ENCODE measurements at regions not wholly inside any gene's neighbourhood (a gene's known extent, or its start where the extent isn't known, plus 50 kb on each side); places are given as distances from the start of the nearest gene placed in this dataset.
"Not testable (repeated sequence)": the region's sequence is repeated elsewhere in the genome, so short reads cannot be mapped to it uniquely, and the experiment has no call there.

- intact Hi-C loops (cut with micrococcal nuclease), result no loop called here
- ChIA-PET POLR2A (ENCODE audit: partially characterized antibody) (no interaction called here), CTCF (ENCODE audit: partially characterized antibody) (no interaction called here)
- Histone ChIP-seq H3K4me1 (ENCODE audit: insufficient read depth, low read length) (no peaks in the 10 kb centered on the region), H3K4me3 (ENCODE audit: low read length in 2 of 2) (no peak overlapping the region), H3K27ac (ENCODE audit: low read depth, low read length) (no peak overlapping the region), H3K36me3 (ENCODE audit: insufficient read depth, low read length) (no peaks in the 10 kb centered on the region), H3K27me3 (ENCODE audit: insufficient read depth, low read length) (no peaks in the 10 kb centered on the region), H3K9me3 (ENCODE audit: control insufficient read depth in 1 of 2, low read length in 2 of 2) (no peaks in the 10 kb centered on the region)
- H3K27ac Mint-ChIP-seq, result no peak overlapping the region
- no peak for DNase-seq
- no peaks in the 10 kb centered on the region for H3K27me3 Mint-ChIP-seq
- no peaks in the 10 kb centered on the region for H3K4me1 Mint-ChIP-seq
- peaks cover 0 to 5% (median 0%) of the 10 kb centered on the region in 8 donors for H3K9me3 Mint-ChIP-seq
- no peak overlapping the region for H3K4me3 Mint-ChIP-seq
- H3K36me3 Mint-ChIP-seq, result no peaks in the 10 kb centered on the region
Measured at GRCh38 chr6:67882436-67883311, 752.4 kb upstream of the ADGRB3 start.

DNA sequence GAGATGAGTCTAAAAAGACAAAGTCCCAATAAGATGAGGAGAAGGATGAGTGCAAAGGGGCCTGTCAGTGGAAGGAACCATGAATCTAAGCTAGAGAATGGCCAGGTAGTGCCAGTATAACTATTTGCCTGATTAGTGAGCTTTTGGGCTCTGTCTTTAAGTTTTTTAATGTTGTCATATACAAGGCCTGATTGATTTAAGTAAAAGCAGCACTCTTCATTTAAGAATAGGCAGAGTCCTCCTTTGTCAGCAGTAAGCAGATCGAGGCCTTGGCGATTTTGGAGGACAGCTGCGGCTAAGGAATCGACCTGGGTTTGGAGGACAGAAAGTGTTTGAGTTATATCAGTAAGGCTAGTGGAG, 753.4 kb upstream of the ADGRB3 start:
- H3K4me1 ChIP-seq (ENCODE audit: insufficient read depth, low read length), result no peaks in the 10 kb centered on the region
- H3K27ac ChIP-seq (ENCODE audit: low read depth, low read length), result no peak overlapping the region
- H3K36me3 Mint-ChIP-seq, result no peaks in the 10 kb centered on the region
- H3K27me3 Mint-ChIP-seq, result no peaks in the 10 kb centered on the region
- no peaks in the 10 kb centered on the region for H3K9me3 ChIP-seq (ENCODE audit: control insufficient read depth in 1 of 2, low read length in 2 of 2)
- CTCF ChIA-PET (ENCODE audit: partially characterized antibody), result no interaction called here
- H3K9me3 Mint-ChIP-seq, result peaks cover 0 to 4% (median 0%) of the 10 kb centered on the region in 8 donors
- no peaks in the 10 kb centered on the region for H3K36me3 ChIP-seq (ENCODE audit: insufficient read depth, low read length)
- H3K27ac Mint-ChIP-seq, result no peak overlapping the region
- intact Hi-C loops (cut with micrococcal nuclease), result no loop called here
- H3K27me3 ChIP-seq (ENCODE audit: insufficient read depth, low read length), result no peaks in the 10 kb centered on the region
- H3K4me3 ChIP-seq (ENCODE audit: low read length in 2 of 2), result no peak overlapping the region
- POLR2A ChIA-PET (ENCODE audit: partially characterized antibody), result no interaction called here
- DNase-seq, result no peak
- H3K4me3 Mint-ChIP-seq, result no peak overlapping the region
- no peaks in the 10 kb centered on the region for H3K4me1 Mint-ChIP-seq

GRCh38 chr6:67880939-67881705, 754.0 kb upstream of the ADGRB3 start:
- no peaks in the 10 kb centered on the region for H3K27me3 ChIP-seq (ENCODE audit: insufficient read depth, low read length)
- CTCF ChIA-PET (ENCODE audit: partially characterized antibody), result no interaction called here
- H3K27ac ChIP-seq (ENCODE audit: low read depth, low read length), result no peak overlapping the region
- no peaks in the 10 kb centered on the region for H3K4me1 Mint-ChIP-seq
- POLR2A ChIA-PET (ENCODE audit: partially characterized antibody), result no interaction called here
- H3K36me3 ChIP-seq (ENCODE audit: insufficient read depth, low read length), result no peaks in the 10 kb centered on the region
- no peaks in the 10 kb centered on the region for H3K9me3 ChIP-seq (ENCODE audit: control insufficient read depth in 1 of 2, low read length in 2 of 2)
- H3K36me3 Mint-ChIP-seq, result no peaks in the 10 kb centered on the region
- DNase-seq, result no peak
- intact Hi-C loops (cut with micrococcal nuclease), result no loop called here
- H3K4me1 ChIP-seq (ENCODE audit: insufficient read depth, low read length), result no peaks in the 10 kb centered on the region
- H3K27me3 Mint-ChIP-seq, result no peaks in the 10 kb centered on the region
- no peak overlapping the region for H3K27ac Mint-ChIP-seq
- H3K4me3 ChIP-seq (ENCODE audit: low read length in 2 of 2), result no peak overlapping the region
- H3K9me3 Mint-ChIP-seq, result peaks cover 0 to 4% (median 0%) of the 10 kb centered on the region in 8 donors
- H3K4me3 Mint-ChIP-seq, result no peak overlapping the region

GRCh38 chr6:67880343-67880742, 754.7 kb upstream of the ADGRB3 start:
- H3K9me3 ChIP-seq (ENCODE audit: control insufficient read depth in 1 of 2, low read length in 2 of 2); H3K27me3 Mint-ChIP-seq; H3K27ac ChIP-seq (ENCODE audit: low read depth, low read length); H3K36me3 ChIP-seq (ENCODE audit: insufficient read depth, low read length); DNase-seq; H3K4me1 ChIP-seq (ENCODE audit: insufficient read depth, low read length); H3K4me1 Mint-ChIP-seq; H3K27me3 ChIP-seq (ENCODE audit: insufficient read depth, low read length); H3K4me3 Mint-ChIP-seq; H3K36me3 Mint-ChIP-seq; intact Hi-C loops (cut with micrococcal nuclease); POLR2A ChIA-PET (ENCODE audit: partially characterized antibody); H3K27ac Mint-ChIP-seq; H3K4me3 ChIP-seq (ENCODE audit: low read length in 2 of 2); H3K9me3 Mint-ChIP-seq; CTCF ChIA-PET (ENCODE audit: partially characterized antibody): not testable (repeated sequence)

GRCh38 chr6:67879928-67880327, 755.2 kb upstream of the ADGRB3 start:
- intact Hi-C loops (cut with micrococcal nuclease); H3K9me3 ChIP-seq (ENCODE audit: control insufficient read depth in 1 of 2, low read length in 2 of 2); H3K9me3 Mint-ChIP-seq; H3K27me3 ChIP-seq (ENCODE audit: insufficient read depth, low read length); H3K27ac Mint-ChIP-seq; H3K27ac ChIP-seq (ENCODE audit: low read depth, low read length); H3K36me3 ChIP-seq (ENCODE audit: insufficient read depth, low read length); POLR2A ChIA-PET (ENCODE audit: partially characterized antibody); H3K4me1 Mint-ChIP-seq; H3K27me3 Mint-ChIP-seq; H3K4me3 ChIP-seq (ENCODE audit: low read length in 2 of 2); H3K36me3 Mint-ChIP-seq; CTCF ChIA-PET (ENCODE audit: partially characterized antibody); H3K4me3 Mint-ChIP-seq; DNase-seq; H3K4me1 ChIP-seq (ENCODE audit: insufficient read depth, low read length): not testable (repeated sequence)

- H3K4me1 Mint-ChIP-seq; CTCF ChIA-PET (ENCODE audit: partially characterized antibody); H3K9me3 Mint-ChIP-seq; intact Hi-C loops (cut with micrococcal nuclease); H3K27me3 ChIP-seq (ENCODE audit: insufficient read depth, low read length); H3K9me3 ChIP-seq (ENCODE audit: control insufficient read depth in 1 of 2, low read length in 2 of 2); H3K4me3 Mint-ChIP-seq; H3K27ac ChIP-seq (ENCODE audit: low read depth, low read length); H3K36me3 Mint-ChIP-seq; H3K4me3 ChIP-seq (ENCODE audit: low read length in 2 of 2); H3K36me3 ChIP-seq (ENCODE audit: insufficient read depth, low read length); H3K4me1 ChIP-seq (ENCODE audit: insufficient read depth, low read length); H3K27ac Mint-ChIP-seq; POLR2A ChIA-PET (ENCODE audit: partially characterized antibody); H3K27me3 Mint-ChIP-seq; DNase-seq: not testable (repeated sequence)
Measured at GRCh38 chr6:67879105-67879904, 755.8 kb upstream of the ADGRB3 start.

DNA sequence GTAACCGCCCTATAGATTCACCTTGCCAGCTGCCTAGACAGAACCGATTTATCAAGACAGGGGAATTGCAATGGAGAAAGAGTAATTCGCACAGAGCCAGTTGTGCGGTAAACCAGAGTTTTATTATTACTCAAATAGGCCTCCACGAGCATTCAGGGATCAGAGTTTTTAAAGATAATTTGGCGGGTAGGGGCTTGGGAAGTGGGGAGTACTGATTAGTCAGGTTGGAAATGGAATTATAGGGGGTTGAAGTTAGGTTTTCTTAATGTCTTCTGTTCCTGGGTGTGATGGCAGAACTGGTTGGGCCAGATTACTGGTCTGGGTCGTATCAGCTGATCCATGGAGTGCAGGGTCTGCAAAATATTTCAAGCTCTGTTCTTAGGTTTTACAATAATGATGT, 756.9 kb upstream of the ADGRB3 start:
- H3K27ac ChIP-seq (ENCODE audit: low read depth, low read length); H3K27me3 ChIP-seq (ENCODE audit: insufficient read depth, low read length); H3K4me3 ChIP-seq (ENCODE audit: low read length in 2 of 2); intact Hi-C loops (cut with micrococcal nuclease); H3K9me3 Mint-ChIP-seq; DNase-seq; H3K4me1 ChIP-seq (ENCODE audit: insufficient read depth, low read length); CTCF ChIA-PET (ENCODE audit: partially characterized antibody); H3K36me3 ChIP-seq (ENCODE audit: insufficient read depth, low read length); H3K9me3 ChIP-seq (ENCODE audit: control insufficient read depth in 1 of 2, low read length in 2 of 2); H3K36me3 Mint-ChIP-seq; H3K4me1 Mint-ChIP-seq; H3K27me3 Mint-ChIP-seq; POLR2A ChIA-PET (ENCODE audit: partially characterized antibody); H3K27ac Mint-ChIP-seq: not testable (repeated sequence)
- H3K4me3 Mint-ChIP-seq, result peak overlapping the region in 1 of 8 donors; percentile 16
